MM.1S (cell line): ENCODE measurements at regions not wholly inside any gene's neighbourhood (a gene's known extent, or its start where the extent isn't known, plus 50 kb on each side); places are given as distances from the start of the nearest gene placed in this dataset.

Experiments
- DNase-seq: peaks from one replicate; pipeline ENCODE4 v3.0.0-alpha.2; 2015
- H2AFZ ChIP-seq: fragments of 300-600 bp; sonication (generic); 2 replicates; pipeline ENCODE4 v1.6.0; 2016; ENCODE audit warnings: antibody characterized with exemption, low read length
- H3F3A ChIP-seq: fragments of 300-600 bp; sonication (generic); 2 replicates; pipeline ENCODE4 v1.6.1; 2016; ENCODE audit warnings: mild to moderate bottlenecking, antibody characterized with exemption, low read length, moderate library complexity, mixed read lengths; ENCODE audit not compliant: insufficient read depth
- H3K27ac ChIP-seq: fragments of 300-600 bp; sonication (generic); 2 replicates; pipeline ENCODE4 v1.5.1; 2016; ENCODE audit warnings: mild to moderate bottlenecking, low read length
- H3K27me3 ChIP-seq: fragments of 300-600 bp; sonication (generic); replicated peaks from 2 replicates; pipeline ENCODE4 v1.6.0; 2016; ENCODE audit warnings: low read length; ENCODE audit not compliant: insufficient read depth
- H3K36me3 ChIP-seq: fragments of 300-600 bp; sonication (generic); replicated peaks from 2 replicates; pipeline ENCODE4 v1.6.1; 2016; ENCODE audit warnings: mild to moderate bottlenecking, low read length, mixed read lengths; ENCODE audit not compliant: insufficient read depth
- H3K4me1 ChIP-seq: fragments of 300-600 bp; sonication (generic); 2 replicates; pipeline ENCODE4 v1.6.1; 2016; ENCODE audit warnings: low read length, mixed read lengths
- H3K4me2 ChIP-seq: fragments of 300-600 bp; sonication (generic); 2 replicates; pipeline ENCODE4 v1.6.0; 2016; ENCODE audit warnings: low read depth, low read length
- H3K4me3 ChIP-seq: fragments of 300-600 bp; sonication (generic); 2 replicates; pipeline ENCODE4 v1.5.1; 2016; ENCODE audit warnings: low read length, mixed read lengths
- H3K79me2 ChIP-seq: fragments of 300-600 bp; sonication (generic); 2 replicates; pipeline ENCODE4 v1.6.1; 2016; ENCODE audit warnings: mixed run types, low read length, mixed read lengths
- H3K9ac ChIP-seq: fragments of 300-600 bp; sonication (generic); 2 replicates; pipeline ENCODE4 v1.6.1; 2016; ENCODE audit warnings: low read length, mixed read lengths
- H3K9me2 ChIP-seq: fragments of 300-600 bp; sonication (generic); replicated peaks from 2 replicates; pipeline ENCODE4 v1.6.1; 2016; ENCODE audit warnings: mild to moderate bottlenecking, low read length, mixed read lengths; ENCODE audit not compliant: insufficient read depth
- H3K9me3 ChIP-seq: fragments of 300-600 bp; sonication (generic); replicated peaks from 2 replicates; pipeline ENCODE4 v1.6.1; 2016; ENCODE audit warnings: mild to moderate bottlenecking, low read length, mixed read lengths; ENCODE audit not compliant: insufficient read depth
- H4K20me1 ChIP-seq: fragments of 300-600 bp; sonication (generic); 2 replicates; pipeline ENCODE4 v1.6.1; 2016; ENCODE audit warnings: mild to moderate bottlenecking, low read length, moderate library complexity, mixed read lengths; ENCODE audit not compliant: insufficient read depth
- CTCF ChIP-seq: fragments of 300-600 bp; sonication (generic); IDR thresholded peaks from 2 replicates; pipeline ENCODE4 v1.5.1; 2016; ENCODE audit warnings: antibody characterized with exemption, low read length, mixed read lengths
- EZH2 ChIP-seq: fragments of 300-600 bp; sonication (generic); optimal IDR thresholded peaks from 2 replicates; pipeline ENCODE3; 2017; ENCODE audit warnings: low read depth, mild to moderate bottlenecking, antibody characterized with exemption, low read length, mixed read lengths
- EZH2phosphoT487 ChIP-seq: fragments of 300-600 bp; sonication (generic); IDR thresholded peaks from 2 replicates; pipeline ENCODE4 v1.6.1; 2018; ENCODE audit warnings: antibody characterized with exemption, low read length

GRCh38 chrX:40476958-40477357 is 103.8 kb upstream of the ATP6AP2 start:
- DNase-seq, result no peak
- H3K27me3 ChIP-seq, result no peaks in the 10 kb centered on the region
- H3K27ac ChIP-seq, result no peak overlapping the region
- no peaks in the 10 kb centered on the region for H3K9me3 ChIP-seq
- TF ChIP-seq EZH2phosphoT487, result no peak
- TF ChIP-seq CTCF, result no peak
- no peak for TF ChIP-seq EZH2
- H3K9me2 ChIP-seq, result no peaks in the 10 kb centered on the region
- H3K9ac ChIP-seq, result no peak overlapping the region
- no peaks in the 10 kb centered on the region for H3K4me1 ChIP-seq
- H3F3A ChIP-seq, result no peaks in the 10 kb centered on the region
- H3K4me2 ChIP-seq, result no peak overlapping the region
- H3K4me3 ChIP-seq, result no peak overlapping the region
- H2AFZ ChIP-seq, result no peak overlapping the region
- H3K36me3 ChIP-seq, result no peaks in the 10 kb centered on the region
- no peaks in the 10 kb centered on the region for H4K20me1 ChIP-seq
- H3K79me2 ChIP-seq, result no peaks in the 10 kb centered on the region

DNA sequence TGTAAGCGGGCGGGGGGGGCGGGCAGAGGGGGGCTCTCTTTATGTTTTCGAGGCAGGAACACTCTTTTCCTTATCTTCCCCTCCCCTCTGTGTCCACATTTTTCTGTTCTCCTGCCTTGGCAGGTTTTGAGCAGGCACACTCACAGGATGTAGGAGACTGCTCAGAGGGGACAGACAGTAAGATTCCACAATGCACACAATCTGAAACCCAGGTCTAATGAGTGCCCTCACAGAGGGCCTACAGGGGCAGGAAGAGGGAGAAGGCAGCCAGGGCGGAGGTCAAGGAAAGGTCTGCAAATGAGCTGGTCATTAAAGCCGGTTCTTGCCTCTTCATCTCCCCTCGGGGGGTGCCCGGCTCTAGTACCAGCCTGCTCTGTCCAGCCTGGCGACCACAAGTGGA is 106.1 kb upstream of the ATP6AP2 start:
- no peaks in the 10 kb centered on the region for H3K27me3 ChIP-seq
- no peak overlapping the region for H3K27ac ChIP-seq
- H3K9ac ChIP-seq, result no peak overlapping the region
- no peaks in the 10 kb centered on the region for H3K36me3 ChIP-seq
- H2AFZ ChIP-seq, result no peak overlapping the region
- H3K79me2 ChIP-seq, result no peaks in the 10 kb centered on the region
- H3K9me2 ChIP-seq, result no peaks in the 10 kb centered on the region
- 0 out of 2 replicates have a peak, but pooled peaks cover 3% of the 10 kb centered on the region for H3K4me1 ChIP-seq
- no peaks in the 10 kb centered on the region for H3F3A ChIP-seq
- H3K4me2 ChIP-seq, result no peak overlapping the region
- H4K20me1 ChIP-seq, result no peaks in the 10 kb centered on the region
- H3K4me3 ChIP-seq, result no peak overlapping the region
- H3K9me3 ChIP-seq, result no peaks in the 10 kb centered on the region
- TF ChIP-seq EZH2phosphoT487, result no peak
- no peak for TF ChIP-seq CTCF
- no peak for TF ChIP-seq EZH2
- no peak for DNase-seq

- 0 out of 2 replicates have a peak, but pooled peaks cover 3% of the 10 kb centered on the region for H3K4me1 ChIP-seq
- H2AFZ ChIP-seq, result no peak overlapping the region
- H3K27me3 ChIP-seq, result no peaks in the 10 kb centered on the region
- TF ChIP-seq CTCF, result no peak
- no peak for TF ChIP-seq EZH2phosphoT487
- TF ChIP-seq EZH2, result no peak
- no peak overlapping the region for H3K27ac ChIP-seq
- no peaks in the 10 kb centered on the region for H4K20me1 ChIP-seq
- H3K9me2 ChIP-seq, result no peaks in the 10 kb centered on the region
- no peak overlapping the region for H3K4me3 ChIP-seq
- no peak for DNase-seq
- no peak overlapping the region for H3K4me2 ChIP-seq
- H3F3A ChIP-seq, result no peaks in the 10 kb centered on the region
- no peaks in the 10 kb centered on the region for H3K9me3 ChIP-seq
- no peak overlapping the region for H3K9ac ChIP-seq
- H3K36me3 ChIP-seq, result no peaks in the 10 kb centered on the region
- H3K79me2 ChIP-seq, result no peaks in the 10 kb centered on the region
These were observed 106.6 kb upstream of the ATP6AP2 start for GRCh38 chrX:40474205-40474626.
